OCI-LY7 (cell line): ENCODE measurements at regions not wholly inside any gene's neighbourhood (a gene's known extent, or its start where the extent isn't known, plus 50 kb on each side); places are given as distances from the start of the nearest gene placed in this dataset.

Experiments used
- CTCF ChIP-seq: fragments of 200-600 bp; sonication (generic); conservative IDR thresholded peaks from 2 replicates; pipeline ENCODE4 v1.5.1; 2014; ENCODE audit warnings: mild to moderate bottlenecking, antibody characterized with exemption, low read length, moderate library complexity, mixed read lengths
- EZH2phosphoT487 ChIP-seq: fragments of 200-600 bp; sonication (generic); IDR thresholded peaks from 2 replicates; pipeline ENCODE4 v1.6.1; 2018; ENCODE audit warnings: low read depth, borderline replicate concordance, mild to moderate bottlenecking, mixed run types, antibody characterized with exemption, low read length, moderate library complexity, mixed read lengths

GRCh38 chr7:69439636-69440325 lies 158.5 kb upstream of the AUTS2 start:
- TF ChIP-seq CTCF (no peak), EZH2phosphoT487 (no peak)
